Rectal smooth muscle tissue (tissue), 1 donor: ENCODE measurements at regions not wholly inside any gene's neighbourhood (a gene's known extent, or its start where the extent isn't known, plus 50 kb on each side); places are given as distances from the start of the nearest gene placed in this dataset.
"Not testable (repeated sequence)": the region's sequence is repeated elsewhere in the genome, so short reads cannot be mapped to it uniquely, and the experiment has no call there.

ENCODE experiments used
- H3K27ac ChIP-seq: one replicate; pipeline ENCODE4 v1.7.0; 2013; ENCODE audit warnings: low read depth, low read length, inconsistent platforms
- H3K27me3 ChIP-seq: one replicate; pipeline ENCODE4 v1.7.0; 2013; ENCODE audit warnings: low read length; ENCODE audit not compliant: control insufficient read depth, insufficient read depth
- H3K36me3 ChIP-seq: one replicate; pipeline ENCODE4 v1.7.0; 2013; ENCODE audit warnings: low read length; ENCODE audit not compliant: control insufficient read depth, insufficient read depth
- H3K4me1 ChIP-seq: one replicate; pipeline ENCODE4 v1.7.0; 2013; ENCODE audit warnings: low read length; ENCODE audit not compliant: control insufficient read depth, insufficient read depth
- H3K4me3 ChIP-seq: one replicate; pipeline ENCODE4 v1.7.0; 2013; ENCODE audit warnings: low read length
- H3K9ac ChIP-seq: one replicate; pipeline ENCODE4 v1.7.0; 2013; ENCODE audit warnings: low read length

- Histone ChIP-seq H3K27me3 (no peaks in the 10 kb centered on the region), H3K27ac (no peak overlapping the region), H3K9ac (no peak overlapping the region), H3K4me3 (no peak overlapping the region), H3K4me1 (no peaks in the 10 kb centered on the region), H3K36me3 (no peaks in the 10 kb centered on the region)
Measured at GRCh38 chr1:147409886-147410285, 131.4 kb upstream of the BCL9 start.

- no peaks in the 10 kb centered on the region for H3K27me3 ChIP-seq
- H3K27ac ChIP-seq = no peak overlapping the region
- H3K9ac ChIP-seq = no peak overlapping the region
Measured at GRCh38 chr1:147413110-147413605, 128.1 kb upstream of the BCL9 start.

DNA sequence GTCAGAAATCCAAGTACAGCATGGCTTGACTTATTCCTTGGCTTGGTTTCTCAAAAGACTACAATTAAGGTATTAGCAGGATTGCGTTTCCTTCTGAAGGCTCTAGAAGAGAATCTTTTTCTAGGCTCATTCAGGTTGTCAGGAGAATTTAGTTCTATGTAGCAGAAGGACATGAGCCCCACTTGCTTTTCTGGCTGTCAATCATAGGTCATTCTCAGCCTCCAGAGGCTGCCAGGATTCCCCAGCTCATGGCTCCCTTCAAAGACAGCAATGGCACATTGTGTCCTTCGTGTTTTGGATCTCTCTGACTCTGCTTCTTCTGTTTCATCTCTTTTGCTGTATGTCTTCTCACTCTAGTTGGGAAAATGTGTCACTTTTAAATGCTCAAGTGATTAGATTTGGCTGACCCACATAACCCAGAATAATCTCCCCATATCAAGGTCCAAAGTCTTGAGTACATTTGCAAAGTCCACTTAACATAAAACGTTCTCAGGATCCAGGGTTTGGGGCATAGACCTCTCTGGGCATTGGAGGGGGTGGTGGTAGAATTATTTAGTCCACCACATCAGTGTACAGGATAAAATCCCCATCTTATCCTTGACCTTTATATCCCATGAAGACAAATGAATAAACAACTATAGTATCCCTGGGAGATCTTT is 126.7 kb upstream of the BCL9 start:
- no peak overlapping the region for H3K9ac ChIP-seq
- no peaks in the 10 kb centered on the region for H3K36me3 ChIP-seq
- no peak overlapping the region for H3K4me3 ChIP-seq
- H3K4me1 ChIP-seq = no peaks in the 10 kb centered on the region
- H3K27me3 ChIP-seq = no peaks in the 10 kb centered on the region
- no peak overlapping the region for H3K27ac ChIP-seq

More at GRCh38 chr1:147413110-147413605, 128.1 kb upstream of the BCL9 start:
- no peak overlapping the region for H3K4me3 ChIP-seq
- H3K4me1 ChIP-seq = no peaks in the 10 kb centered on the region
- H3K36me3 ChIP-seq = no peaks in the 10 kb centered on the region

DNA sequence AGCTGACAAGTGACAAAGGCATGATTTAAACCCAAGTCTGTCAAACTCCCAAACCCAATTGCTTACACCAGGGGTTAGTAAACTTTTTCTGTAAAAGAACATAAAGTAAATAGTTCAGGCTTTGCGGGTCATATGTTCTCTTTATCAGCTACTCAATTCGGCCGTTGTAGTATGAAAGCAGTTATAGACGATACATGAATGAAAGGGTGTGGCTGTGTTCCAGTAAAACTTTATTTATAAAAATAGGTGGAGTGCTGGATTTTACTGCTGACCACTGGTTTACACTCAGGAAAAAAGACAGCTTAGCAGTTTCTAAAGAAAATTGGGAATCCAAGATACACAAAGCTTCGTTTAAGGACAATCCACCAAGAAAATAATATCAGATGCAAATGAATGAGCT is 124.3 kb upstream of the BCL9 start:
- H3K4me3 ChIP-seq = no peak overlapping the region
- H3K9ac ChIP-seq = no peak overlapping the region
- no peaks in the 10 kb centered on the region for H3K36me3 ChIP-seq
- no peaks in the 10 kb centered on the region for H3K4me1 ChIP-seq
- no peaks in the 10 kb centered on the region for H3K27me3 ChIP-seq
- H3K27ac ChIP-seq = no peak overlapping the region

DNA sequence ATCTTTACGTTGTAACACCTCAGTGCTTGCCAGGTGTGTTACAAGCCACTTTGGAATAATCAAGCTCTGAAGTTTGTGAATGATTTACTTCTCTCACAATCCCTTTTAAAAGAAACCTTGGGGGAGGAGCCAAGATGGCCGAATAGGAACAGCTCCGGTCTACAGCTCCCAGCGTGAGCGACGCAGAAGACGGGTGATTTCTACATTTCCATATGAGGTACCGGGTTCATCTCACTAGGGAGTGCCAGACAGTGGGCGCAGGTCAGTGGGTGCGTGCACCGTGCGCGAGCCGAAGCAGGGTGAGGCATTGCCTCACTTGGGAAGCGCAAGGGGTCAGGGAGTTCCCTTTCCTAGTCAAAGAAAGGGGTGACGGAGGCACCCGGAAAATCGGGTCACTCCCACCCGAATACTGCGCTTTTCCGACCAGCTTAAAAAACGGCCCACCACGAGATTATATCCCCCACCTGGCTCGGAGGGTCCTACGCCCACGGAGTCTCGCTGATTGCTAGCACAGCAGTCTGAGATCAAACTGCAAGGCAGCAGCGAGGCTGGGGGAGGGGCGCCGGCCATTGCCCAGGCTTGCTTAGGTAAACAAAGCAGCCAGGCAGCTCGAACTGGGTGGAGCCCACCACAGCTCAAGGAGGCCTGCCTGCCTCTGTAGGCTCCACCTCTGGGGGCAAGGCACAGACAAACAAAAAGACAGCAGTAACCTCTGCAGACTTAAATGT is 118.0 kb upstream of the BCL9 start:
- not testable (repeated sequence) for H3K9ac ChIP-seq, H3K27me3 ChIP-seq, H3K4me1 ChIP-seq, H3K36me3 ChIP-seq, H3K27ac ChIP-seq, H3K4me3 ChIP-seq

GRCh38 chr1:147434921-147435320 is 106.4 kb upstream of the BCL9 start:
- H3K4me3 ChIP-seq = no peak overlapping the region
- H3K36me3 ChIP-seq = no peaks in the 10 kb centered on the region
- H3K9ac ChIP-seq = no peak overlapping the region
- H3K27ac ChIP-seq = no peak overlapping the region
- no peaks in the 10 kb centered on the region for H3K27me3 ChIP-seq
- H3K4me1 ChIP-seq = no peaks in the 10 kb centered on the region

DNA sequence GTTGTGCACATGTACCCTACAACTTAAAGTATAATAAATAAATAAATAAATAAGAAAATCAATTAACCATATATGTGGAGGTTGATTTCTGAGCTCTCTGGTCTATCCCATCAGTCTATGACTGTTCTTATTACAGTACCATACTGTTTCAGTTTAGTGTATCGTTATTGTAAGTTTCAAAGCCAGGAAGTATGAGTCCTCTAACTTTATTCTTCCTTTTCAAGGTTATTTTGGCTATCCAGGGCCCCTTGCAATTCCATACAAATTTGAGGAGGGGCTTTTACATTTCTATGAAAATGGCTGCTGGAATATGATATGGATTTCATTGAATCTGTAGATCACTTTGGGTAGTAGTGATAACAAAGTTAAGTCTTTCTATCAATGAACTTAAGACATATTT is 96.9 kb upstream of the BCL9 start:
- no peaks in the 10 kb centered on the region for H3K4me1 ChIP-seq
- H3K4me3 ChIP-seq = no peak overlapping the region
- H3K27me3 ChIP-seq = no peaks in the 10 kb centered on the region
- no peak overlapping the region for H3K27ac ChIP-seq
- H3K9ac ChIP-seq = no peak overlapping the region
- no peaks in the 10 kb centered on the region for H3K36me3 ChIP-seq

GRCh38 chr1:147451628-147452027 is 89.7 kb upstream of the BCL9 start:
- H3K36me3 ChIP-seq = no peaks in the 10 kb centered on the region
- H3K27me3 ChIP-seq = no peaks in the 10 kb centered on the region
- no peak overlapping the region for H3K9ac ChIP-seq
- no peak overlapping the region for H3K27ac ChIP-seq
- no peaks in the 10 kb centered on the region for H3K4me1 ChIP-seq
- no peak overlapping the region for H3K4me3 ChIP-seq

DNA sequence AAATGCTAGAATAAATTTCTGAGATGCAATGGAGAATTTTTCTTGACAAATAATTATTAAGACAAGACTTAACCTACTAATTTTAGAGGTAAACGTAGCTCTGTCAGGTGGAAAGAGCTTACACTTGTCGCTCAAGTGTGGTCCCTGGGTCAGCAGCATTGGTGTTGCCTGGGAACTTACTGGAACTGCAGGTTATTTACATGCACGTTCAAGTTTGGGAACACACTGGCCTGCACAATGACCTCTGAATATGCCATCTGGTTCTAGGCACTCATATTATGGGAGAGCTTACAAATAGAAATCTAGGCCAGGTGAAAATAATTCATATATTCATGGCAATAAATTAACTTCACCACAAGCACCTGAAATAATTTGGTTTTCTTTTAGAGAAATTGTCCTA is 88.5 kb upstream of the BCL9 start:
- Histone ChIP-seq H3K27me3 (no peaks in the 10 kb centered on the region), H3K4me3 (no peak overlapping the region), H3K36me3 (no peaks in the 10 kb centered on the region), H3K9ac (no peak overlapping the region), H3K4me1 (no peaks in the 10 kb centered on the region), H3K27ac (no peak overlapping the region)

- H3K4me3 ChIP-seq = no peak overlapping the region
- no peak overlapping the region for H3K27ac ChIP-seq
- no peaks in the 10 kb centered on the region for H3K4me1 ChIP-seq
- no peak overlapping the region for H3K9ac ChIP-seq
- no peaks in the 10 kb centered on the region for H3K27me3 ChIP-seq
- no peaks in the 10 kb centered on the region for H3K36me3 ChIP-seq
Measured at GRCh38 chr1:147463022-147463421, 78.3 kb upstream of the BCL9 start.

- Histone ChIP-seq H3K4me3 (no peak overlapping the region), H3K9ac (no peak overlapping the region), H3K36me3 (no peaks in the 10 kb centered on the region), H3K27me3 (no peaks in the 10 kb centered on the region), H3K4me1 (no peaks in the 10 kb centered on the region), H3K27ac (no peak overlapping the region)
Measured at GRCh38 chr1:147466543-147466942, 74.8 kb upstream of the BCL9 start.

DNA sequence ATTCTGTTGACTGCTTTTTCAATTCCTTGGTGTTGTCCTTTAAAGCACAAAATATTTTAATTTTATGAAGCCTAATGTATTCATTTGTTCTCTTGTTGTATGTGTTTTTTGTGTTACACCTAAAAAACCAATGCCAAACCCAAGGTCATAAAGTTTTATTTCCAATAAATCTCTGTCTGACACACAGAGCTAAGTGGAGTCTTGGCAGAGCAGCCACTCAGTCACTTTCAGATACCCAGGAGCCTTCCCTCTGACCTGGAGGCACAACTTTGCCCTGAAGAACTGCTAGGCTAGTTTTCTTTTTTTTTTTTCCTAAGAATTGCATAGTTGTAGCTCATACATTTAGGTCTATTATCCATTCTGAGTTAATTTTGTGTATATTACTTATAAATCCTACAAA is 71.2 kb upstream of the BCL9 start:
- Histone ChIP-seq H3K27me3 (no peaks in the 10 kb centered on the region), H3K9ac (no peak overlapping the region), H3K4me3 (no peak overlapping the region), H3K4me1 (no peaks in the 10 kb centered on the region), H3K27ac (no peak overlapping the region), H3K36me3 (no peaks in the 10 kb centered on the region)

- Histone ChIP-seq H3K27me3 (no peaks in the 10 kb centered on the region), H3K27ac (no peak overlapping the region), H3K36me3 (no peaks in the 10 kb centered on the region), H3K4me3 (no peak overlapping the region), H3K9ac (no peak overlapping the region), H3K4me1 (no peaks in the 10 kb centered on the region)
Measured at GRCh38 chr1:147472489-147472888, 68.8 kb upstream of the BCL9 start.
